Stomach (tissue), 8 donors: ENCODE measurements at regions not wholly inside any gene's neighbourhood (a gene's known extent, or its start where the extent isn't known, plus 50 kb on each side); places are given as distances from the start of the nearest gene placed in this dataset.

ENCODE experiments used
- DNase-seq, 2 donors: peaks; one replicate each; pipeline versions ENCODE4 v3.0.0 to v3.0.0-alpha.2; 2013 to 2019
- H3K27ac ChIP-seq, 5 donors: fragments of 200-600 bp in 4 of 5; sonication (generic) in 4 of 5; one replicate each; pipeline ENCODE4 v1.5.1; 2013 to 2019; ENCODE audit warnings: mild to moderate bottlenecking in 1 of 5, moderate library complexity in 1 of 5
- H3K27me3 ChIP-seq, 3 donors: fragments of 200-600 bp; sonication (generic); one replicate each; pipeline ENCODE4 v1.5.1; 2017 to 2019; ENCODE audit warnings: mixed run types in 1 of 3
- H3K36me3 ChIP-seq, 4 donors: fragments of 200-600 bp; sonication (generic); 1 replicate in 3 of 4; 2 replicates in 1 of 4; pipeline ENCODE4 v1.5.1; 2016 to 2019
- H3K4me1 ChIP-seq, 4 donors: fragments of 200-600 bp; sonication (generic); one replicate each; pipeline ENCODE4 v1.5.1; 2016 to 2019
- H3K4me3 ChIP-seq, 4 donors: fragments of 200-600 bp; sonication (generic) in 3 of 4; one replicate each; pipeline ENCODE4 v1.5.1; 2016 to 2019; ENCODE audit warnings: mild to moderate bottlenecking in 1 of 4
- H3K9me3 ChIP-seq, 4 donors: fragments of 200-600 bp; sonication (generic); one replicate each; pipeline ENCODE4 v1.5.1; 2016 to 2019
- CTCF ChIP-seq, 7 experiments: fragments of 450-650 bp in 4 of 7; fragments of 200-600 bp in 3 of 7; sonication (generic) in 3 of 7; IDR thresholded peaks; one replicate each; pipeline ENCODE4 v1.5.1; 2016 to 2019; ENCODE audit warnings: antibody characterized with exemption in 7 of 7, control low read depth in 2 of 7, mild to moderate bottlenecking in 1 of 7
- EP300 ChIP-seq: sonication (generic); formaldehyde crosslinking; IDR thresholded peaks from one replicate; pipeline ENCODE4 v1.6.1; 2017; ENCODE audit warnings: antibody characterized with exemption
- POLR2A ChIP-seq, 4 donors: fragments of 450-650 bp; IDR thresholded peaks; one replicate each; pipeline ENCODE4 v1.6.1; 2016; ENCODE audit warnings: antibody characterized with exemption in 4 of 4, control low read depth in 2 of 4, mild to moderate bottlenecking in 1 of 4, moderate library complexity in 1 of 4
- POLR2AphosphoS5 ChIP-seq, 3 donors: sonication (generic); formaldehyde crosslinking; IDR thresholded peaks; one replicate each; pipeline ENCODE4 v1.6.1; 2016; ENCODE audit warnings: antibody characterized with exemption in 3 of 3
- WGBS, 5 donors: extraction: QIAGEN DNeasy Blood & Tissue Kit in 3 of 5; methylation state at CpG; one replicate each; pipeline versions ENCODE4 v1.1.5 to v1.1.7; 2013 to 2018; 5-methylcytosine and 5-hydroxymethylcytosine counted together
- intact Hi-C: fragments of 100-400 bp; cut with DNase I; formaldehyde crosslinking; loops from one replicate; pipeline ENCODE4 v1.15.1; 2023; ENCODE audit warnings: low total_unique reads
- donor health status: healthy with polysubstance abuse.
- donor health status: Bipolar disorder and iron deficiency.
- donor health status: healthy.

GRCh38 chr16:82322177-82322576 is 152.2 kb upstream of the MPHOSPH6 start:
- intact Hi-C loops = no loop called here
- DNase-seq = no peak
- Histone ChIP-seq H3K27me3 (no peaks in the 10 kb centered on the region), H3K4me3 (no peak overlapping the region), H3K9me3 (peaks cover 0 to 9% (median 7%) of the 10 kb centered on the region in 4 donors), H3K36me3 (no peaks in the 10 kb centered on the region), H3K27ac (no peak overlapping the region), H3K4me1 (peaks cover 0 to 16% (median 5%) of the 10 kb centered on the region in 4 donors)
- TF ChIP-seq POLR2AphosphoS5 (IDR thresholded peaks at IDR 0.05) (no peak), EP300 (no peak)

GRCh38 chr16:82319038-82319437 is 149.0 kb upstream of the MPHOSPH6 start:
- 74 to 100% (median 92%) methylated on average over 1 of the region's 1 CpG for WGBS, 5 donors
- DNase-seq = no peak
- Histone ChIP-seq H3K4me1 (peaks cover 0 to 22% (median 8%) of the 10 kb centered on the region in 4 donors), H3K9me3 (peaks cover 0 to 9% (median 7%) of the 10 kb centered on the region in 4 donors), H3K27ac (no peak overlapping the region), H3K27me3 (no peaks in the 10 kb centered on the region), H3K4me3 (no peak overlapping the region), H3K36me3 (no peaks in the 10 kb centered on the region)
- intact Hi-C loops = no loop called here
- TF ChIP-seq POLR2A (IDR thresholded peaks at IDR 0.05) = no peak
- TF ChIP-seq CTCF (IDR thresholded peaks at IDR 0.05) = no peak
- no peak for TF ChIP-seq EP300
- TF ChIP-seq POLR2AphosphoS5 (IDR thresholded peaks at IDR 0.05) = no peak

- TF ChIP-seq POLR2A (IDR thresholded peaks at IDR 0.05) (no peak), POLR2AphosphoS5 (IDR thresholded peaks at IDR 0.05) (peak in 1 of 3 donors; percentile 30)
- peak overlapping the region in 3 of 5 donors; percentile 1 to 38 (median 7) for H3K27ac ChIP-seq
- WGBS, 5 donors = 25 to 52% (median 38%) methylated on average over 7 of the region's 7 CpGs
Measured at GRCh38 chr16:82317411-82318167, 147.6 kb upstream of the MPHOSPH6 start.

GRCh38 chr16:82313754-82314153 is 143.7 kb upstream of the MPHOSPH6 start:
- Histone ChIP-seq H3K4me3 (no peak overlapping the region), H3K27me3 (peaks cover 0 to 8% (median 0%) of the 10 kb centered on the region in 3 donors), H3K27ac (no peak overlapping the region), H3K9me3 (no peaks in the 10 kb centered on the region), H3K36me3 (no peaks in the 10 kb centered on the region), H3K4me1 (peaks cover 0 to 21% (median 8%) of the 10 kb centered on the region in 4 donors)
- intact Hi-C loops = no loop called here
- WGBS, 5 donors = 74 to 96% (median 90%) methylated on average over 1 of the region's 1 CpG
- DNase-seq = no peak
- TF ChIP-seq EP300 (no peak), CTCF (IDR thresholded peaks at IDR 0.05) (no peak), POLR2AphosphoS5 (IDR thresholded peaks at IDR 0.05) (no peak), POLR2A (IDR thresholded peaks at IDR 0.05) (no peak)

More at GRCh38 chr16:82317411-82318167, 147.6 kb upstream of the MPHOSPH6 start:
- peaks cover 0 to 22% (median 8%) of the 10 kb centered on the region in 4 donors for H3K4me1 ChIP-seq
- intact Hi-C loops = no loop called here
- no peaks in the 10 kb centered on the region for H3K36me3 ChIP-seq
- H3K27me3 ChIP-seq = no peaks in the 10 kb centered on the region
- no peak overlapping the region for H3K4me3 ChIP-seq
- H3K9me3 ChIP-seq = no peaks in the 10 kb centered on the region
- peak in 1 of 2 donors; percentile 37 for DNase-seq

- WGBS, 5 donors = 95 to 98% (median 96%) methylated on average over 5 of the region's 5 CpGs
- Histone ChIP-seq H3K27ac (no peak overlapping the region), H3K4me3 (no peak overlapping the region), H3K27me3 (peaks cover 0 to 10% (median 0%) of the 10 kb centered on the region in 3 donors), H3K4me1 (no peaks in the 10 kb centered on the region), H3K9me3 (no peaks in the 10 kb centered on the region), H3K36me3 (no peaks in the 10 kb centered on the region)
- intact Hi-C loops = no loop called here
- no peak for DNase-seq
- TF ChIP-seq EP300 (no peak), POLR2A (IDR thresholded peaks at IDR 0.05) (no peak), CTCF (IDR thresholded peaks at IDR 0.05) (no peak), POLR2AphosphoS5 (IDR thresholded peaks at IDR 0.05) (no peak)
Measured at GRCh38 chr16:82311528-82311927, 141.5 kb upstream of the MPHOSPH6 start.
